Esophagus muscularis mucosa (tissue), 4 donors: ENCODE measurements at regions not wholly inside any gene's neighbourhood (a gene's known extent, or its start where the extent isn't known, plus 50 kb on each side); places are given as distances from the start of the nearest gene placed in this dataset.

Experiments used
- DNase-seq: peaks from one replicate; pipeline ENCODE4 v3.0.0-alpha.2; 2017; ENCODE audit errors: extremely low spot score
- H3K27ac ChIP-seq, 4 donors: fragments of 200-600 bp; sonication (generic); replicated peaks in 1 of 4; 1 replicate in 3 of 4; 2 replicates in 1 of 4; pipeline ENCODE4 v1.5.1; 2016 to 2019; ENCODE audit warnings: mild to moderate bottlenecking in 1 of 4
- H3K27me3 ChIP-seq, 4 donors: fragments of 200-600 bp; sonication (generic); one replicate each; pipeline versions ENCODE4 v1.5.1 to v1.6.0; 2016 to 2019
- H3K36me3 ChIP-seq, 4 donors: fragments of 200-600 bp; sonication (generic); one replicate each; pipeline ENCODE4 v1.5.1; 2016 to 2019
- H3K4me1 ChIP-seq, 4 donors: fragments of 200-600 bp; sonication (generic); one replicate each; pipeline ENCODE4 v1.5.1; 2016 to 2019
- H3K4me3 ChIP-seq, 4 donors: fragments of 200-600 bp; sonication (generic); 1 replicate in 2 of 4; 2 replicates in 2 of 4; pipeline ENCODE4 v1.5.1; 2016 to 2019; ENCODE audit warnings: mild to moderate bottlenecking in 4 of 4, moderate library complexity in 1 of 4
- H3K9me3 ChIP-seq, 4 donors: fragments of 200-600 bp; sonication (generic); 1 replicate in 3 of 4; 2 replicates in 1 of 4; pipeline ENCODE4 v1.5.1; 2016 to 2019
- EP300 ChIP-seq: sonication (generic); formaldehyde crosslinking; IDR thresholded peaks from one replicate; pipeline ENCODE4 v1.6.1; 2017; ENCODE audit warnings: antibody characterized with exemption
- POLR2A ChIP-seq: fragments of 450-650 bp; IDR thresholded peaks from one replicate; pipeline ENCODE4 v1.6.1; 2017; ENCODE audit warnings: antibody characterized with exemption, moderate library complexity, mild to moderate bottlenecking, low read depth
- POLR2AphosphoS5 ChIP-seq, 2 donors: sonication (generic); formaldehyde crosslinking; IDR thresholded peaks; one replicate each; pipeline ENCODE4 v1.6.1; 2017; ENCODE audit warnings: antibody characterized with exemption in 2 of 2
- WGBS: methylation state at CpG from one replicate; pipeline ENCODE4 v1.1.5; 2018; 5-methylcytosine and 5-hydroxymethylcytosine counted together
- intact Hi-C: fragments of 100-400 bp; cut with DNase I; formaldehyde crosslinking; loops from one replicate; pipeline ENCODE4 v1.15.1; 2023
- TF ChIP-seq, protein P1 (sequence below), 3 experiments: fragments of 200-600 bp in 2 of 3; fragments of 450-650 bp in 1 of 3; sonication (generic) in 2 of 3; IDR thresholded peaks; one replicate each; pipeline ENCODE4 v1.5.1; 2017 to 2019; ENCODE audit warnings: antibody characterized with exemption in 3 of 3, mild to moderate bottlenecking in 2 of 3, moderate library complexity in 1 of 3

DNA sequence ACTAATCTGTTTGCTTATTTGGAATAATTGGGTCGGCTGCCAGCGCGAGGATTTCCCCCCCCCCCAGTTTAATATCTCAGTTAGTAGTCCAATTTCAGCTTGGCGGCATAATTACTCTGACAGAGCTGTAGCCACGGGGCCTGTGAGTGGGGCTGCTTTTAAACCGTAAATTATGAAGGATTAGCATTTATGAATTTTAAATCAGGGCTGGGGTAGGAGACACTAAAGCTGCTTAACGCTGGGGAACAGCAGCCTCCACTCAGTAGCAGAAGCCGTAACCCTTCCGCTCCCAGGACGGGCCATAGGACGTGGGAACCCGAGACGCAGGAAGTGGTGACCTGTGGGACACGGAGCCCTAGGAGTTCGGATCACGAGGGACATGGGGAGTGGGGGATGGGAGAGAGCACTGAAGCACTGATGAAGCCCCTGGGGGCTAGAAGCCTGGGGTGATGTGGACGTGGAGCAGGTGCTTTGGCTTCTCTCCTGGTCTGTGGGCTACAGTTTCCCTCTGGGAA, 66.2 kb upstream of the LMO1 start:
- Histone ChIP-seq H3K4me1 (peaks cover 6 to 21% (median 19%) of the 10 kb centered on the region in 4 donors), H3K27me3 (peaks cover 0 to 5% (median 0%) of the 10 kb centered on the region in 4 donors), H3K27ac (no peak overlapping the region), H3K4me3 (no peak overlapping the region), H3K9me3 (no peaks in the 10 kb centered on the region), H3K36me3 (no peaks in the 10 kb centered on the region)
- DNase-seq, result no peak
- intact Hi-C loops, result no loop called here
- TF ChIP-seq POLR2A, result no peak
- TF ChIP-seq, protein P1, sequence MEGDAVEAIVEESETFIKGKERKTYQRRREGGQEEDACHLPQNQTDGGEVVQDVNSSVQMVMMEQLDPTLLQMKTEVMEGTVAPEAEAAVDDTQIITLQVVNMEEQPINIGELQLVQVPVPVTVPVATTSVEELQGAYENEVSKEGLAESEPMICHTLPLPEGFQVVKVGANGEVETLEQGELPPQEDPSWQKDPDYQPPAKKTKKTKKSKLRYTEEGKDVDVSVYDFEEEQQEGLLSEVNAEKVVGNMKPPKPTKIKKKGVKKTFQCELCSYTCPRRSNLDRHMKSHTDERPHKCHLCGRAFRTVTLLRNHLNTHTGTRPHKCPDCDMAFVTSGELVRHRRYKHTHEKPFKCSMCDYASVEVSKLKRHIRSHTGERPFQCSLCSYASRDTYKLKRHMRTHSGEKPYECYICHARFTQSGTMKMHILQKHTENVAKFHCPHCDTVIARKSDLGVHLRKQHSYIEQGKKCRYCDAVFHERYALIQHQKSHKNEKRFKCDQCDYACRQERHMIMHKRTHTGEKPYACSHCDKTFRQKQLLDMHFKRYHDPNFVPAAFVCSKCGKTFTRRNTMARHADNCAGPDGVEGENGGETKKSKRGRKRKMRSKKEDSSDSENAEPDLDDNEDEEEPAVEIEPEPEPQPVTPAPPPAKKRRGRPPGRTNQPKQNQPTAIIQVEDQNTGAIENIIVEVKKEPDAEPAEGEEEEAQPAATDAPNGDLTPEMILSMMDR (IDR thresholded peaks at IDR 0.05), result no peak
- no peak for TF ChIP-seq EP300
- TF ChIP-seq POLR2AphosphoS5 (IDR thresholded peaks at IDR 0.05), result no peak
- 47% methylated on average over 17 of the region's 17 CpGs for WGBS

GRCh38 chr11:8329336-8329735, 65.7 kb upstream of the LMO1 start:
- H3K4me3 ChIP-seq, result peak overlapping the region in 1 of 4 donors; percentile 35
- 92% methylated on average over 3 of the region's 6 CpGs for WGBS
- intact Hi-C loops, result no loop called here
- no peak for DNase-seq
- H3K36me3 ChIP-seq, result no peaks in the 10 kb centered on the region
- H3K27ac ChIP-seq, result no peak overlapping the region
- H3K4me1 ChIP-seq, result peaks cover 6 to 21% (median 19%) of the 10 kb centered on the region in 4 donors
- H3K9me3 ChIP-seq, result no peaks in the 10 kb centered on the region
- TF ChIP-seq EP300 (no peak), POLR2AphosphoS5 (IDR thresholded peaks at IDR 0.05) (no peak), POLR2A (no peak)
- TF ChIP-seq, protein P1 (IDR thresholded peaks at IDR 0.05), result no peak
- peaks cover 0 to 5% (median 0%) of the 10 kb centered on the region in 4 donors for H3K27me3 ChIP-seq

GRCh38 chr11:8328848-8329330, 65.2 kb upstream of the LMO1 start:
- intact Hi-C loops, result no loop called here

GRCh38 chr11:8328231-8328794, 64.6 kb upstream of the LMO1 start:
- Histone ChIP-seq H3K27ac (no peak overlapping the region), H3K36me3 (no peaks in the 10 kb centered on the region), H3K4me1 (peaks cover 6 to 21% (median 19%) of the 10 kb centered on the region in 4 donors), H3K4me3 (no peak overlapping the region), H3K9me3 (no peaks in the 10 kb centered on the region), H3K27me3 (peaks cover 0 to 5% (median 0%) of the 10 kb centered on the region in 4 donors)
- 97% methylated on average over 4 of the region's 7 CpGs for WGBS
- no peak for DNase-seq
- TF ChIP-seq EP300, result no peak
- intact Hi-C loops, result no loop called here

More at GRCh38 chr11:8328848-8329330, 65.2 kb upstream of the LMO1 start:
- Histone ChIP-seq H3K4me3 (peak overlapping the region in 2 of 4 donors; percentile 8 to 35), H3K9me3 (no peaks in the 10 kb centered on the region), H3K27me3 (peaks cover 0 to 5% (median 0%) of the 10 kb centered on the region in 4 donors), H3K36me3 (no peaks in the 10 kb centered on the region), H3K27ac (no peak overlapping the region), H3K4me1 (peaks cover 6 to 21% (median 19%) of the 10 kb centered on the region in 4 donors)
- DNase-seq, result no peak
- TF ChIP-seq POLR2AphosphoS5 (IDR thresholded peaks at IDR 0.05) (peak in 1 of 2 donors; percentile 42), EP300 (no peak)
- TF ChIP-seq, protein P1 (IDR thresholded peaks at IDR 0.05), result peak; percentile 64 to 75 (median 68)
- WGBS, result 10% methylated on average over 5 of the region's 11 CpGs

- no peak for TF ChIP-seq EP300
- TF ChIP-seq, protein P1 (IDR thresholded peaks at IDR 0.05), result no peak
- TF ChIP-seq POLR2AphosphoS5 (IDR thresholded peaks at IDR 0.05), result no peak
- no peak for TF ChIP-seq POLR2A
- Histone ChIP-seq H3K9me3 (no peaks in the 10 kb centered on the region), H3K4me1 (peaks cover 6 to 21% (median 19%) of the 10 kb centered on the region in 4 donors), H3K36me3 (no peaks in the 10 kb centered on the region), H3K27ac (no peak overlapping the region), H3K27me3 (peaks cover 0 to 5% (median 0%) of the 10 kb centered on the region in 4 donors), H3K4me3 (no peak overlapping the region)
- intact Hi-C loops, result no loop called here
- 88% methylated on average over 1 of the region's 3 CpGs for WGBS
- DNase-seq, result no peak
These were observed 64.1 kb upstream of the LMO1 start for GRCh38 chr11:8327761-8328192.
